Naive thymus-derived CD8-positive, alpha-beta T cell (primary cell): ENCODE measurements at regions not wholly inside any gene's neighbourhood (a gene's known extent, or its start where the extent isn't known, plus 50 kb on each side); places are given as distances from the start of the nearest gene placed in this dataset.

ENCODE experiments used
- ATAC-seq, 2 donors: fragments of 150-1000 bp; cut with Tn5 transposase in 1 of 2; sonication (Bioruptor Pico), chemical (Tn5 transposase) in 1 of 2; 1 replicate in 1 of 2; 2 replicates in 1 of 2; pipeline ENCODE4 v1.10.0; 2021; ENCODE audit warnings: mild to moderate bottlenecking in 2 of 2, moderate library complexity in 2 of 2
- POLR2A ChIA-PET: fragments of 350-600 bp; sonication (Branson Sonifier 250); formaldehyde crosslinking; loops from one replicate; lab custom pipeline; 2021; ENCODE audit warnings: antibody characterized with exemption; lab: Charles Lee
- DNase-seq, 10 donors: peaks; one replicate each; pipeline versions ENCODE4 v3.0.0 to v3.0.0-alpha.2; 2020 to 2022
- H3K27ac Mint-ChIP-seq, 10 donors: one replicate each; pipeline ENCODE4 v1.8.0; 2020 to 2022; ENCODE audit warnings: mild to moderate bottlenecking in 10 of 10, mixed read lengths in 10 of 10, moderate library complexity in 4 of 10, inconsistent platforms in 1 of 10
- H3K27me3 Mint-ChIP-seq, 5 donors: one replicate each; pipeline ENCODE4 v1.8.0; 2021 to 2022; ENCODE audit warnings: mixed read lengths in 5 of 5
- H3K36me3 Mint-ChIP-seq, 3 donors: one replicate each; pipeline ENCODE4 v1.8.0; 2020 to 2022; ENCODE audit warnings: mixed read lengths in 3 of 3, mild to moderate bottlenecking in 2 of 3, inconsistent platforms in 1 of 3
- H3K4me1 Mint-ChIP-seq, 4 donors: one replicate each; pipeline ENCODE4 v1.8.0; 2021 to 2022; ENCODE audit warnings: mixed read lengths in 4 of 4
- H3K4me3 Mint-ChIP-seq, 10 donors: one replicate each; pipeline ENCODE4 v1.8.0; 2020 to 2022; ENCODE audit warnings: mild to moderate bottlenecking in 10 of 10, mixed read lengths in 10 of 10, moderate library complexity in 6 of 10, inconsistent platforms in 1 of 10
- H3K9me3 Mint-ChIP-seq, 9 donors: one replicate each; pipeline ENCODE4 v1.8.0; 2020 to 2022; ENCODE audit warnings: mixed read lengths in 9 of 9, mild to moderate bottlenecking in 3 of 9, inconsistent platforms in 1 of 9, moderate library complexity in 1 of 9

DNA sequence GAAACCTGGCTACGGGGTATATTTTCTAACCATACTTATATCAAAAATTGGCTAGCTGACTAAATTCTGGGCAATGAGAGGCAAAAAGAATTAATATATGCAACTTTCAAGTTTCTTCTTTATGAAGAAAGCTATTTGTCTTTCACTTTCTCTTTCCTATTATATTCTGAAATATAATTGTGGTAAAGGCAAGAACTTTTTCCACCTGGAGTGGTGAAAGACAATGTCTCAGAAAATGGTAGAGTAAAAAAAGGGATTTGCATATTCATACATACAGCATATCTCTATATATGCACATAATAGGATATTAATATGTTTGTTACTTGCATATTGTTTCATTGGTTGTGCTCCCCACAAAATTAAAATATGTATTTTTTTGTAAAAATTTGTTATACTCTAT, 793.8 kb downstream of the PLA2G4A start:
- no peaks in the 10 kb centered on the region for H3K27me3 Mint-ChIP-seq
- H3K27ac Mint-ChIP-seq, result no peak overlapping the region

DNA sequence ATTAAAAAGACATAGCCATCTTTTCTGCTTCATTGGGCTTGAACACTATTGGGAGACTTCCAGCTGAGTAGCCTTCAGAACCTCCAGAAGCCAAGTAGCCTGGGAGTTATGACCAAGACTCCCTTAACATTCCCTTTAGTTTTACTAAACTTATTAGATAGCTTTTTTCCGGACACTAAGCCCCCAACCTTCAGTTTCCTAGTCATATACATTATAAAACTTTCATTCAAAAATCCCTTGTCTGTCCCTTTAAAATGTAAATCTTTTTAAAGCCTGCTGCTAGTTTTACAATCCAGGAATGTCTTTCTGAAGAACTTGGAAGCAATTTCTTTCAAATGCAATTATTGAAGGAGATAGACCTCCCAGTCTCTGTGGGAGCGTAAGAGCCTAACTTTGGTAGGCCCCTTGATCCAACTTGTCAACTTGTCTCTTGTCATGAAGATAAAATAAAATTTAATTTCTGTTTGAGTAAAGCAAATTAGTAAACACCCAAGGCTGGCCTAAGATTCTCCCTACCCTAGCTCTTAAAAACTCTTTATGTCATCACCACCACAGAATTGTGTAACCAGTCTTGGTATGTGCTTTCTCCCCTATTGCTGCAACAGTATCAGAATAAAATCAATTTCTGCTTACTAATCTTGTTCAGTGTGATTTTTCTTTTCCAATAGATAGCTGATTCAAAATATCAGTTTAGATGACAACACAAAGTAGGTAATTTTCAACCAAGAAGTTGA, 796.2 kb downstream of the PLA2G4A start:
- no peak for DNase-seq
- no peaks in the 10 kb centered on the region for H3K4me1 Mint-ChIP-seq
- H3K36me3 Mint-ChIP-seq, result peaks cover 0 to 5% (median 0%) of the 10 kb centered on the region in 3 donors
- H3K27me3 Mint-ChIP-seq, result no peaks in the 10 kb centered on the region
- peaks cover 0 to 13% (median 5%) of the 10 kb centered on the region in 9 donors for H3K9me3 Mint-ChIP-seq
- POLR2A ChIA-PET, result no interaction called here
- ATAC-seq, result no peak
- no peak overlapping the region for H3K27ac Mint-ChIP-seq
- no peak overlapping the region for H3K4me3 Mint-ChIP-seq

More for the DNA sequence above, 793.8 kb downstream of the PLA2G4A start:
- Mint-ChIP-seq H3K4me3 (no peak overlapping the region), H3K4me1 (no peaks in the 10 kb centered on the region), H3K9me3 (peaks cover 3 to 25% (median 12%) of the 10 kb centered on the region in 9 donors), H3K36me3 (peaks cover 0 to 11% (median 0%) of the 10 kb centered on the region in 3 donors)
- ATAC-seq (no peak), DNase-seq (no peak)
- POLR2A ChIA-PET, result no interaction called here

DNA sequence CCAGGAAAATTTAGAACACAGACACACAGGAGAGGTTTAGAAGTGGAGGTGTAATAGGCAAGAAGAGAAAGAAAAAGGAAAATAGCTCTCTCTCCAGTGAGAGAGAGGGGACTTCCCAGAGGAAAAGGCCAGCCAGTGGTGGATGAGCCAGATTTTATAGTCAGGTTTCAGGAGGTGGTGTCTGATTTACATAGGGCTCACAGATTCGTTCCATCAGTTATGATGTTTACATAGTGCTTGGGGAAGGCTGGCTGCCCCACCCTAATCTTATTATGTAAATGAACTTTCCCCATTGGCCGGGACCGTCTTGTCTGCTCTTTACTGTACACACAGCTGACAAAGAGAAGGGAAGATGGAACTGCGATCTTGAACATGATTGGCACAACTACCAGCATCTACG, 797.3 kb downstream of the PLA2G4A start:
- no peak overlapping the region for H3K27ac Mint-ChIP-seq
- no peaks in the 10 kb centered on the region for H3K27me3 Mint-ChIP-seq
- peaks cover 0 to 7% (median 0%) of the 10 kb centered on the region in 3 donors for H3K36me3 Mint-ChIP-seq
- H3K9me3 Mint-ChIP-seq, result peaks cover 3 to 16% (median 13%) of the 10 kb centered on the region in 9 donors
- ATAC-seq, result no peak
- no peak overlapping the region for H3K4me3 Mint-ChIP-seq
- POLR2A ChIA-PET, result no interaction called here
- H3K4me1 Mint-ChIP-seq, result no peaks in the 10 kb centered on the region
- DNase-seq, result no peak

DNA sequence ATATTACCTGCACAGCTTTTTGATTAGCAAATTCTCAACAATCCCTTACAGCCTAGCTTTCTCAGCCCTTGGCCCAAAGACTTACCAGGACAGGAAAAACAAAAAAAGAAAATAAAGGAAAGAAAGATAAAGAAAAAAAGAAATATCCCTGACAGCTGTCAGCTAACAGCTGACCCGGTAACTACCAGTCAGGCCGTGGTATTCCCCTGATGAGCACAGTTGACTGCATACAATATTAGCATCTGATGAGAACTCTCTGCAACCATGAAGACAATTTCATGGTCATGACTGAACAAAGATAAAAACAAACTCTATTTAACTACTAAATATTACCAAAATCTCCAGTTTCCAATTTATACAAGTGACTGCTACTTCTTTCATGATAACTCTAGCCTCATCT, 798.8 kb downstream of the PLA2G4A start:
- Mint-ChIP-seq H3K27ac (no peak overlapping the region), H3K9me3 (peaks cover 5 to 27% (median 15%) of the 10 kb centered on the region in 9 donors), H3K36me3 (peaks cover 0 to 14% (median 0%) of the 10 kb centered on the region in 3 donors), H3K4me3 (no peak overlapping the region), H3K27me3 (no peaks in the 10 kb centered on the region), H3K4me1 (no peaks in the 10 kb centered on the region)
- DNase-seq (no peak), ATAC-seq (no peak)
- POLR2A ChIA-PET, result no interaction called here

DNA sequence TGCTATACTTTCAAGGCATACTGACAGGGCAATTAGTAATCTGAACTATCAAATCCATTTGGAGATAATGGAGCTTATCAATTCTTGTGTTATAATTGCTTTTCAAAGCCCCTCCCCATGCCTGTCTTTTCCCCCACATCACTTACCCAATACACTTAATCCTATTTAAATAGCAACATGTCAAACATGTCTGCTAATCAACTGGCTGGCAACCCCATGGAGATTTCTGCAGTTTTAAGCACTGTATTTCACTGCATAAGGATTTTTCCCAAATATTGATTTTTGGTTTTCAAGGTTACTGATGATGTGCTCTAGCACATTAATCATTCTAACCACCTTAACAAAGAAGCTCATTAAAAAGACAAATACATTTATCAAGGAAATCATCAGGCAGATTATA, 800.3 kb downstream of the PLA2G4A start:
- no peak overlapping the region for H3K27ac Mint-ChIP-seq

DNA sequence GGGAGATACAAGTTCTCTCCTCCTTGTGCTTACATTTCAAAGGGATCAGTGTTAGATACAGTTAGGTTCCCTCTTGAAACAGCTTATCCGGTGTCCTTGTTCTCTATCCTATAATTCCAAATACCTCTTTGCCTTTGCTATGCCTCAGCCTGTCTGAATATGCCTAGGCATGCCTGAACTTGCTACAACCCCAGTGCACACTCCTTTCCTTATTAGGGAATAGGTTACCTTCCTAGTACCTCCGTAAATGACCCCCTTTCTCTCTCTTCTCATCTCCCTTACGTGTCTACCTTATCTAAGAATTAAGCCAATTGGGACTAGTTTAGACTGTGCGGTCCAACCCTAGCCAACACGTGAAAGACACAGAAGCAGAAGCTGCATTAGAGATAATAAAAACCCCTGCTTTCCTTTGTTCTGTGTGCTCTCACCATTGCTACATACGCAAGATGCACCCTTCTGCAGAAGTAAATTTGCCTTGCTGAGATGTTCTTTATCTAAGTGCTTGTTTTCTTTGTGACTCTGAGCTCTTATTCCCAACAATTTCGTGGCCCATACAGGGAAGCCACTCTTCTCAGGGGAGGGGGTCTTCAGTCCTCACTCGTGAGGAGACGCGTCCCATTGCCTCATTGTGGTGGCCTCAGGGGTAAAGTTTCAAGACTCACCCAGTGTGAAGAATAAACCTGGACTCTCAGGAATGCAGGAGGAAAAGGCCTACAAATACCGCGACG, 802.1 kb downstream of the PLA2G4A start:
- Mint-ChIP-seq H3K4me3 (no peak overlapping the region), H3K4me1 (no peaks in the 10 kb centered on the region), H3K9me3 (peaks cover 8 to 40% (median 18%) of the 10 kb centered on the region in 9 donors), H3K36me3 (peaks cover 0 to 20% (median 0%) of the 10 kb centered on the region in 3 donors), H3K27ac (no peak overlapping the region), H3K27me3 (no peaks in the 10 kb centered on the region)
- DNase-seq (no peak), ATAC-seq (no peak)
- POLR2A ChIA-PET, result no interaction called here

More for the DNA sequence above, 800.3 kb downstream of the PLA2G4A start:
- peaks cover 5 to 27% (median 15%) of the 10 kb centered on the region in 9 donors for H3K9me3 Mint-ChIP-seq
- no peak for DNase-seq
- POLR2A ChIA-PET, result no interaction called here
- no peak for ATAC-seq
- H3K4me1 Mint-ChIP-seq, result no peaks in the 10 kb centered on the region
- peaks cover 0 to 14% (median 0%) of the 10 kb centered on the region in 3 donors for H3K36me3 Mint-ChIP-seq
- H3K4me3 Mint-ChIP-seq, result no peak overlapping the region
- no peaks in the 10 kb centered on the region for H3K27me3 Mint-ChIP-seq

DNA sequence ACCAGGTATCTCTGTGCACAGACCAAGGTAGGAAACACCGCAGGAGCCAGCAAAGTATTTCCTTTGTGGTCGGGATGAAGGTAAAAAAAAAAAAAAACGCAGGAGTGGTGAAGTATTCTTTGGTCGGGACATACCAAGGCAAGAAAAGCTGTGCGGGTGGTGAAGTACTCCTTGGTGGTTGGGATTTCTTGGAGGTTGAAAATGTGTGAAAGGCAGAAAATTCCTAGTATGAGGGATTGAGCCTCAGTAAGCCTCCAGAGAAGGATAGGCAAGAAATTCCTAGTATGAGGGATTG, 802.6 kb downstream of the PLA2G4A start:
- ATAC-seq (no peak), DNase-seq (no peak)
- Mint-ChIP-seq H3K36me3 (peaks cover 0 to 20% (median 0%) of the 10 kb centered on the region in 3 donors), H3K4me3 (no peak overlapping the region), H3K27me3 (no peaks in the 10 kb centered on the region), H3K9me3 (peaks cover 4 to 40% (median 18%) of the 10 kb centered on the region in 9 donors), H3K4me1 (no peaks in the 10 kb centered on the region), H3K27ac (no peak overlapping the region)
- POLR2A ChIA-PET, result no interaction called here

DNA sequence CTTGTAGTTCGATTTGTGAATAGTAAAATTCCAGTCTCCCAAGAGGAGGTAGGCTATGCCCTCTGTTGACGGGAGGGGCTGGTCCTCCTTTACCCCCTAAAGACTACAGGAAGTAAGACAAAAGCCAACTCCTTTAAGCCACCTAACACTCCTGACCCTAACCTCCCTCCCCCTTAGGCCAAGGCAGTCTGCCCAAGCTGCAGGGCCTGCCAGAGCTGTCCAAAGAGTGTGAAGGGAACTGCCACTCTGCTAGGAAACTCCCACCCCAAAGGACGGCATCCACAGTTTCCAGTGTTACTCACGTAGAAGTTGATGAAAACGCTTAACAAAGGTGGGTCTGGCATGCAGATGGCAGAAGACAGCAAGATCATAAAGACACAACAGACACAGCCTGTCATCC, 803.2 kb downstream of the PLA2G4A start:
- Mint-ChIP-seq H3K36me3 (peaks cover 0 to 20% (median 0%) of the 10 kb centered on the region in 3 donors), H3K9me3 (peaks cover 0 to 46% (median 19%) of the 10 kb centered on the region in 9 donors), H3K4me1 (no peaks in the 10 kb centered on the region), H3K27ac (no peak overlapping the region), H3K4me3 (no peak overlapping the region), H3K27me3 (no peaks in the 10 kb centered on the region)
- POLR2A ChIA-PET, result no interaction called here
- ATAC-seq (no peak), DNase-seq (no peak)

DNA sequence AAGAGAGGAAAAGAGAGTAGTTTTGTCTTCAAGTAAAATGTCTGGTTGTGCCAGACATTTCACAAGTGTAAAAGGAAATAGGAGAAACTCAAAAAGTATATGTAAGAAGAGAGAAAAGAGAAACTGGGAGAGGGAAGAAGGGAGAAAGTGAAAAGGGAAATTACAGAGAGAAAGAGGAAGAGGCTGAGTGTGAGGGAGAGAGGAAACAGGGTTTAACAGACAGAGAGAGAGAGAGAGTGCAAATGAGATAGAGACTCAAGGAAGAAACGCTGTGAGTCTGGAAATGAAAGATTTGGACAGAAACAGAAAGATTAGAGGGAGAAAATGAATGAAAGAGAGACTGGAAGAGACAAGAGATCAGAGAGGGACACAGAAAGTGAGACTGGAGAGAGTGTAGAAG, 806.2 kb downstream of the PLA2G4A start:
- no peak for ATAC-seq
- Mint-ChIP-seq H3K36me3 (peaks cover 0 to 20% (median 0%) of the 10 kb centered on the region in 3 donors), H3K27me3 (no peaks in the 10 kb centered on the region), H3K9me3 (peaks cover 8 to 52% (median 22%) of the 10 kb centered on the region in 9 donors), H3K27ac (no peak overlapping the region), H3K4me3 (no peak overlapping the region), H3K4me1 (no peaks in the 10 kb centered on the region)
- POLR2A ChIA-PET, result no interaction called here
- no peak for DNase-seq

DNA sequence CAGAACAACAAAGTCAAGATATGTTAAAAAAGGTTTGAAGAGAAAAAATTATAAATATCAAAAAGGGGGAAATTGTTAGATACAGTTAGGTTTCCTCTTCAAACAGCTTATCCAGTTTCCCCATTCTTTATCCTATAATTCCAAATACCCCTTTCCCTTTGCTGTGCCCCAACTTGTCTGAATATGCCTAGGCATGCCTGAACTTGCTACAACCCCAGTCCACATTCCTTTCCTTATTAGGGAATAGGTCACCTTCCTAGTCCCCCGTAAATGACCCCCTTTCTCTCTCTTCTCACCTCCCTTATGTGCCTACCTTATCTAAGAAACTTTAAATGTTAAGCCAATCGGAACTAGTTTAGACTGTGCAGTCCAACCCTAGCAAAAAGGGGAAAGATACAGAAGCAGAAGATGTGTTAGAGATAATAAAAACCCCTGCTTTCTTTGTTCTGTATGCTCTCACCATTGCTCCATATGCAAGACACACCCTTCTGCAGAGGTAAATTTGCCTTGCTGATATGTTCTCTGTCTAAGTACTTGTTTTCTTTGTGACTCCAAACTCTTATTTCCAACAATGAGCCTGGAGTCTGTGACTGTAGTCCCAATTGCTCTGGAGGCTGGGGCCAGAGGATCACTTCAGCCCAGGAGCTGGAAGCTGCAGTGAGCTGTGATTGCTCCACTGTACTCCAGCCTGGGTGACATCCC, 810.1 kb downstream of the PLA2G4A start:
- Mint-ChIP-seq H3K4me3 (no peak overlapping the region), H3K4me1 (no peaks in the 10 kb centered on the region), H3K27me3 (no peaks in the 10 kb centered on the region), H3K9me3 (peaks cover 4 to 29% (median 12%) of the 10 kb centered on the region in 9 donors), H3K36me3 (peaks cover 0 to 6% (median 0%) of the 10 kb centered on the region in 3 donors), H3K27ac (no peak overlapping the region)
- POLR2A ChIA-PET, result no interaction called here
- DNase-seq (no peak), ATAC-seq (no peak)

DNA sequence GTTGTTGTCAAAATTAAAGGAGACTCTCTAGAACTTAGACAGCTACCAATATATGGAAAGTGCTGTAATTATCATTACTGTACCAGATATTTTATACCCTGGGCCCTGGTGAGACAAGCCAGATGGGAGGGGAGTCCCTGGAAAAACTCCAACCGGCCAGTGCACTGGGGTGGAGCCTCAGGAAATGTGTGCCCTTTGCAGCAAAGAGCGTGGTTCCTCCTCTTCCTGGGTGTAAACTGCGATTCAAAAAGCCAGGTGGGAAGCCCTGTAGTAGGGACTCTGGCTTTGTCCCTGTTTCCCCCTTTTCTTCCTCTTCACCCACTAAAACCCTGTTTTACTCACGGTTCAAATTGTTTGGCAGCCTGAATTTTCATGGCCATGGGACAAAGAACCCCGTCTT, 812.3 kb downstream of the PLA2G4A start:
- Mint-ChIP-seq H3K27ac (no peak overlapping the region), H3K27me3 (no peaks in the 10 kb centered on the region), H3K36me3 (no peaks in the 10 kb centered on the region)

DNA sequence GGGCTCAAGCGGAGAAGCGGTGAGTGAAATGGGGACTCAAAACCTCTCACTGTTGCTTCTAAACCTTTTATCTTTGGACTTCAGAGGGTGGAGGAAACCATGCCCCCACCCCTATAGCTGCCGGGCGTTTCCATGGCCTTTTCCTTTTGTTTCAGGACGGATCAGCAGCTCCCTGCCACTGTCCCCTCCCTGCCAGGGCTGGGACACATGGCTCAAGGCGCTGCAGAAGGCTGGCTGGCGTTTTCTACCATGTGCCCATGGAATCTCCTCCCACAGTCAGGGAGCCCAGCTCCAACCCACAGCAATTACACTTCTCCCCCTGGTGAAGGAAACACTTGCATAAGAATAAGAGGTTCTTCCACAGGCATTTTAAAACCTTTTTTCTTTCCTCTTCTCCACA, 812.7 kb downstream of the PLA2G4A start:
- no peak for DNase-seq
- Mint-ChIP-seq H3K4me3 (no peak overlapping the region), H3K27ac (no peak overlapping the region), H3K27me3 (no peaks in the 10 kb centered on the region), H3K36me3 (no peaks in the 10 kb centered on the region), H3K4me1 (no peaks in the 10 kb centered on the region), H3K9me3 (peaks cover 0 to 19% (median 11%) of the 10 kb centered on the region in 9 donors)
- POLR2A ChIA-PET, result no interaction called here
- no peak for ATAC-seq

More for the DNA sequence above, 812.3 kb downstream of the PLA2G4A start:
- POLR2A ChIA-PET, result no interaction called here
- Mint-ChIP-seq H3K9me3 (peaks cover 0 to 19% (median 11%) of the 10 kb centered on the region in 9 donors), H3K4me1 (no peaks in the 10 kb centered on the region), H3K4me3 (no peak overlapping the region)
- ATAC-seq (no peak), DNase-seq (no peak)

DNA sequence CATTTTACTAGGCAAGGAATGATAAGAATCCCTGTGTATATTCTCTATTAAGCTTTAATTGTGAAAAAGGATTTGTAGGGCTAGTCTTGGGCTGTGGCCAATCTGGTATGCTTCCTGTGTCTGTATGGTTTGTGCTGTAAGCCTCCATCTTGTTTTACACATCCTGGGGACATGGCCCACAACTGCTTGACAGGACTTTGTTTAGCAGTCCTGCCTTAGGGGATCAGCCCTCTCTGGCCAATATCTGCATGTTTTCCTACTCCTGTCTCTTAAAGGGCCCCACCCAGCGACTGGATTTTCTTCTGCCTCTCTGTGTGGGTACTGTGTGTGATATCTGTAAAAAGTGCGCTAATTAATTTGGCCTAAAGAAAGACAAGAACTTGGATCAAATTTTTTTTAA, 813.2 kb downstream of the PLA2G4A start:
- peaks cover 1 to 17% (median 9%) of the 10 kb centered on the region in 9 donors for H3K9me3 Mint-ChIP-seq
- H3K27ac Mint-ChIP-seq, result no peak overlapping the region
- ATAC-seq (no peak), DNase-seq (no peak)
- no peaks in the 10 kb centered on the region for H3K27me3 Mint-ChIP-seq
- no peaks in the 10 kb centered on the region for H3K4me1 Mint-ChIP-seq
- H3K36me3 Mint-ChIP-seq, result no peaks in the 10 kb centered on the region
- no peak overlapping the region for H3K4me3 Mint-ChIP-seq
- POLR2A ChIA-PET, result no interaction called here
